SK-N-SH (cell line): ENCODE measurements at regions not wholly inside any gene's neighbourhood (a gene's known extent, or its start where the extent isn't known, plus 50 kb on each side); places are given as distances from the start of the nearest gene placed in this dataset.

Experiments used
- CTCF ChIA-PET: fragments of 300-600, 350-600 bp; formaldehyde crosslinking; extraction: SDS; loops from one replicate; lab custom pipeline; 2021; lab: Yijun Ruan, JAX
- POLR2A ChIA-PET: fragments of 350-600 bp; sonication (Branson Sonifier 250); formaldehyde crosslinking; extraction: SDS; loops from one replicate; lab custom pipeline; 2020; ENCODE audit warnings: antibody characterized with exemption, inconsistent platforms; lab: Yijun Ruan, JAX
- DNase-seq: peaks from one replicate; pipeline ENCODE4 v3.0.0; 2012
- H2AFZ ChIP-seq: fragments of 200-600 bp; sonication (generic); 2 replicates; pipeline ENCODE4 v1.8.1; 2016; ENCODE audit warnings: antibody characterized with exemption, mild to moderate bottlenecking, low read depth
- H3F3A ChIP-seq: fragments of 200-600 bp; sonication (generic); replicated peaks from 2 replicates; pipeline ENCODE3; 2016; ENCODE audit warnings: antibody characterized with exemption, mild to moderate bottlenecking; ENCODE audit not compliant: insufficient read depth
- H3K27ac ChIP-seq, 2 experiments: fragments of 200-500 bp in 1 of 2; fragments of 200-600 bp in 1 of 2; sonication (Bioruptor generic) in 1 of 2; sonication (generic), shearing (Covaris generic) in 1 of 2; 2 replicates each; pipeline versions ENCODE4 v1.5.1 to v1.6.1; 2014 to 2016; ENCODE audit warnings: low read depth in 2 of 2, inconsistent platforms in 1 of 2, low read length in 1 of 2, mild to moderate bottlenecking in 1 of 2, mixed read lengths in 1 of 2
- H3K27me3 ChIP-seq: fragments of 200-600 bp; sonication (generic), shearing (Covaris generic); 2 replicates; pipeline ENCODE4 v1.6.1; 2016; ENCODE audit warnings: mixed run types; ENCODE audit not compliant: insufficient read depth
- H3K36me3 ChIP-seq, 2 experiments: fragments of 200-500 bp in 1 of 2; fragments of 200-600 bp in 1 of 2; sonication (Bioruptor generic) in 1 of 2; sonication (generic) in 1 of 2; replicated peaks in 1 of 2; 2 replicates each; pipeline versions ENCODE3 to v1.5.1; 2014 to 2016; ENCODE audit warnings: low read length in 1 of 2, mild to moderate bottlenecking in 1 of 2; ENCODE audit not compliant: insufficient read depth in 2 of 2, control insufficient read depth in 1 of 2
- H3K4me1 ChIP-seq, 2 experiments: fragments of 200-500 bp in 1 of 2; fragments of 200-600 bp in 1 of 2; sonication (Bioruptor generic) in 1 of 2; sonication (generic), shearing (Covaris generic) in 1 of 2; 2 replicates each; pipeline versions ENCODE4 v1.5.1 to v1.6.1; 2014 to 2016; ENCODE audit warnings: low read depth in 1 of 2, low read length in 1 of 2, mixed run types in 1 of 2; ENCODE audit not compliant: insufficient read depth in 2 of 2, control insufficient read depth in 1 of 2
- H3K4me2 ChIP-seq: fragments of 200-600 bp; sonication (generic), shearing (Covaris generic); 2 replicates; pipeline ENCODE4 v1.6.1; 2017; ENCODE audit warnings: mixed run types
- H3K4me3 ChIP-seq, 2 experiments: fragments of 200-500 bp in 1 of 2; fragments of 200-600 bp in 1 of 2; sonication (Bioruptor generic) in 1 of 2; sonication (generic), shearing (Covaris generic) in 1 of 2; 2 replicates each; pipeline versions ENCODE4 v1.5.1 to v1.8.1; 2014 to 2016; ENCODE audit warnings: low read depth in 2 of 2, inconsistent platforms in 1 of 2, low read length in 1 of 2, mild to moderate bottlenecking in 1 of 2, mixed read lengths in 1 of 2, moderate library complexity in 1 of 2
- H3K79me2 ChIP-seq: fragments of 200-600 bp; sonication (generic); 2 replicates; pipeline ENCODE4 v1.8.1; 2017; ENCODE audit warnings: mild to moderate bottlenecking; ENCODE audit not compliant: insufficient read depth
- H3K9ac ChIP-seq: fragments of 200-600 bp; sonication (generic); 2 replicates; pipeline ENCODE4 v1.6.1; 2017; ENCODE audit warnings: mixed run types
- H3K9me2 ChIP-seq: fragments of 200-600 bp; sonication (generic); 2 replicates; pipeline ENCODE4 v1.6.1; 2017; ENCODE audit warnings: mixed run types
- H3K9me3 ChIP-seq: fragments of 200-600 bp; sonication (generic); 2 replicates; pipeline ENCODE4 v1.6.1; 2017; ENCODE audit warnings: mixed run types, mild to moderate bottlenecking, moderate library complexity
- H4K20me1 ChIP-seq: fragments of 200-600 bp; sonication (generic); 2 replicates; pipeline ENCODE4 v1.6.1; 2017; ENCODE audit warnings: mild to moderate bottlenecking, mixed run types; ENCODE audit not compliant: insufficient read depth
- ELF1 ChIP-seq: IDR thresholded peaks from 2 replicates; pipeline ENCODE4 v1.4.0; 2012
- EZH2phosphoT487 ChIP-seq: fragments of 200-600 bp; sonication (generic); IDR thresholded peaks from 2 replicates; pipeline ENCODE4 v1.6.1; 2017; ENCODE audit warnings: low read depth, mixed run types, mild to moderate bottlenecking, antibody characterized with exemption, moderate library complexity, borderline replicate concordance
- FOSL2 ChIP-seq: IDR thresholded peaks from 2 replicates; pipeline ENCODE4 v1.4.0; 2012; ENCODE audit warnings: low read depth, mild to moderate bottlenecking, moderate library complexity, borderline replicate concordance
- FOXJ3 ChIP-seq: sonication (generic); formaldehyde crosslinking; IDR thresholded peaks from 2 replicates; pipeline ENCODE4 v1.5.1; 2020; ENCODE audit warnings: mild to moderate bottlenecking, missing genetic modification reagents
- GABPA ChIP-seq: IDR thresholded peaks from 2 replicates; pipeline ENCODE4 v1.4.0; 2012; ENCODE audit warnings: low read depth, mild to moderate bottlenecking
- GATA2 ChIP-seq: sonication (generic); formaldehyde crosslinking; IDR thresholded peaks from 2 replicates; pipeline ENCODE4 v1.5.0; 2020; ENCODE audit warnings: mild to moderate bottlenecking, missing genetic modification reagents
- JUND ChIP-seq: IDR thresholded peaks from 2 replicates; pipeline ENCODE4 v1.4.0; 2012
- MEF2A ChIP-seq: IDR thresholded peaks from 2 replicates; pipeline ENCODE4 v1.4.0; 2012; ENCODE audit warnings: low read depth, borderline replicate concordance
- NFIC ChIP-seq: IDR thresholded peaks from 2 replicates; pipeline ENCODE4 v1.4.0; 2012; ENCODE audit warnings: borderline replicate concordance
- RFX5 ChIP-seq: IDR thresholded peaks from 2 replicates; pipeline ENCODE4 v1.6.1; 2012; ENCODE audit warnings: mild to moderate bottlenecking, improper control_type of control experiment, low read length
- RXRA ChIP-seq: IDR thresholded peaks from 2 replicates; pipeline ENCODE4 v1.4.0; 2012; ENCODE audit warnings: low read depth, mild to moderate bottlenecking, borderline replicate concordance
- SIN3A ChIP-seq: IDR thresholded peaks from 2 replicates; pipeline ENCODE4 v1.6.1; 2012; ENCODE audit warnings: low read depth, mild to moderate bottlenecking, low read length, moderate library complexity, borderline replicate concordance
- TAF1 ChIP-seq: IDR thresholded peaks from 2 replicates; pipeline ENCODE4 v1.6.1; 2012; ENCODE audit warnings: low read depth, mild to moderate bottlenecking, low read length, moderate library complexity, borderline replicate concordance
- TCF12 ChIP-seq: IDR thresholded peaks from 2 replicates; pipeline ENCODE4 v1.4.0; 2012
- TEAD4 ChIP-seq: IDR thresholded peaks from 2 replicates; pipeline ENCODE4 v1.4.0; 2012; ENCODE audit warnings: mild to moderate bottlenecking, borderline replicate concordance; ENCODE audit not compliant: insufficient read depth
- WGBS: methylation state at CpG from one replicate; pipeline ENCODE4 v1.1.6; 2017; ENCODE audit warnings: low lambda C conversion rate; 5-methylcytosine and 5-hydroxymethylcytosine counted together
- TF ChIP-seq, protein P1 (sequence below): fragments of 200-600 bp; sonication (generic); IDR thresholded peaks from 2 replicates; pipeline ENCODE4 v1.6.1; 2017; ENCODE audit warnings: antibody characterized with exemption, mild to moderate bottlenecking, moderate library complexity
- TF ChIP-seq, protein P2 (sequence below): IDR thresholded peaks from 2 replicates; pipeline ENCODE4 v1.4.0; 2012; ENCODE audit warnings: low read depth, borderline replicate concordance
- TF ChIP-seq, protein P3 (sequence below): IDR thresholded peaks from 2 replicates; pipeline ENCODE4 v1.6.1; 2012; ENCODE audit warnings: mild to moderate bottlenecking, low read depth, low read length, moderate library complexity
- TF ChIP-seq, protein P4 (sequence below): fragments of 150-350 bp; IDR thresholded peaks from 2 replicates; pipeline ENCODE4 v1.6.1; 2016; ENCODE audit warnings: mild to moderate bottlenecking, low read depth, low read length

DNA sequence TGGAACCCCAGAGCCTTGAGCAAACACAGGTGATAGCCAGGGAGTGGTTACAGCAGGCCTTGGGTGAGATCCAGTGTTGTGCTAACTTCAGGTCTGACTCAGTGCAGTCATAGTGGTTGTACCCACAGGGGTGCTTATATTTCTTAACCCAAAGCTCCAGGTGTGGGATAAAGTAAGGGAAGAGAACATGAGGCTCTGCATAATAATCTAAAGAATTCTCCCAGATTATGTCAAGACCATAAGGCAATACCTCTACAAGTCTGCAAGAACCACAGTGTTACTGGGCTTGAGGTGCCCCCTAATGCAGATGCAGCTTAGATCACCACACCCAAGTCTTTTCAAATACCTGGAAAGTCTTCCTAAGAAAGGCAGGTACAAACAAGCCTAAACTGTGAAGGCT lies 485.4 kb downstream of the RFC3 start:
- no peak overlapping the region for H2AFZ ChIP-seq
- no peak for DNase-seq
- H3K9me2 ChIP-seq = no peaks in the 10 kb centered on the region
- no peaks in the 10 kb centered on the region for H3K79me2 ChIP-seq
- no peaks in the 10 kb centered on the region for H3K9me3 ChIP-seq
- no peaks in the 10 kb centered on the region for H3K27me3 ChIP-seq
- no peaks in the 10 kb centered on the region for H3F3A ChIP-seq
- H3K27ac ChIP-seq = no peak overlapping the region
- H3K4me3 ChIP-seq = no peak overlapping the region
- no peaks in the 10 kb centered on the region for H3K4me1 ChIP-seq
- no peak overlapping the region for H3K9ac ChIP-seq
- CTCF ChIA-PET = no interaction called here
- TF ChIP-seq, protein P1, sequence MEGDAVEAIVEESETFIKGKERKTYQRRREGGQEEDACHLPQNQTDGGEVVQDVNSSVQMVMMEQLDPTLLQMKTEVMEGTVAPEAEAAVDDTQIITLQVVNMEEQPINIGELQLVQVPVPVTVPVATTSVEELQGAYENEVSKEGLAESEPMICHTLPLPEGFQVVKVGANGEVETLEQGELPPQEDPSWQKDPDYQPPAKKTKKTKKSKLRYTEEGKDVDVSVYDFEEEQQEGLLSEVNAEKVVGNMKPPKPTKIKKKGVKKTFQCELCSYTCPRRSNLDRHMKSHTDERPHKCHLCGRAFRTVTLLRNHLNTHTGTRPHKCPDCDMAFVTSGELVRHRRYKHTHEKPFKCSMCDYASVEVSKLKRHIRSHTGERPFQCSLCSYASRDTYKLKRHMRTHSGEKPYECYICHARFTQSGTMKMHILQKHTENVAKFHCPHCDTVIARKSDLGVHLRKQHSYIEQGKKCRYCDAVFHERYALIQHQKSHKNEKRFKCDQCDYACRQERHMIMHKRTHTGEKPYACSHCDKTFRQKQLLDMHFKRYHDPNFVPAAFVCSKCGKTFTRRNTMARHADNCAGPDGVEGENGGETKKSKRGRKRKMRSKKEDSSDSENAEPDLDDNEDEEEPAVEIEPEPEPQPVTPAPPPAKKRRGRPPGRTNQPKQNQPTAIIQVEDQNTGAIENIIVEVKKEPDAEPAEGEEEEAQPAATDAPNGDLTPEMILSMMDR = no peak
- no peak for TF ChIP-seq EZH2phosphoT487
- TF ChIP-seq FOSL2 = no peak
- no peak for TF ChIP-seq FOXJ3 (CRISPR knock-in tag)
- no peak for TF ChIP-seq GATA2 (CRISPR knock-in tag)
- no peaks in the 10 kb centered on the region for H4K20me1 ChIP-seq
- no peaks in the 10 kb centered on the region for H3K36me3 ChIP-seq
- H3K4me2 ChIP-seq = no peak overlapping the region
- POLR2A ChIA-PET = no interaction called here

DNA sequence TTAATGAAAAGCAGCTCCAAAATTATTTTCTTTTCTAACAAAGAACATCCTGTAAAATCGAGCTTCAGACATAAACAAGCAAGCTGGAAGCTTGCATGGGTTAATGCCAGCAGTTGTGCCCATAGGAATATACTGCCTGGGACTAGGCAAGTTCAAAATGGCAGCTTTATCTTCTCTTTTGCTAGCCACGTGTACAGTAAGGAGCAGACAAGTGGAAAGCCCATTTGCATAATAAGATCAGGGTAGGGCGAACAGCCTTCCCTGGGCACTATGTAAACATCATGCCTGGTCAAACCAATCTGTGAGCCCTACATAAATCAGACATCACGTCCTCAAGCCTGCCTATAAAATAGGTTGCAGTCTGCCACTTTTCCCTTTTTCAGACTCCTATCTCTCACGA lies 489.7 kb downstream of the RFC3 start:
- H4K20me1 ChIP-seq = no peaks in the 10 kb centered on the region
- no peak overlapping the region for H3K4me2 ChIP-seq
- no peaks in the 10 kb centered on the region for H3F3A ChIP-seq
- H3K79me2 ChIP-seq = no peaks in the 10 kb centered on the region
- no peaks in the 10 kb centered on the region for H3K9me2 ChIP-seq
- WGBS = 77% methylated on average over 5 of the region's 5 CpGs
- H3K9ac ChIP-seq = no peak overlapping the region
- ChIA-PET CTCF (interaction anchor here (1.3 kb wide), 1 partner anchor 19 kb away, joined by 3 read pairs; no protein-coding TSS in a partner anchor), POLR2A (no interaction called here)
- no peak overlapping the region for H3K27ac ChIP-seq
- TF ChIP-seq GABPA (no peak), TCF12 (no peak), RXRA (no peak), SIN3A (no peak), TAF1 (no peak), JUND (no peak), MEF2A (no peak), ELF1 (no peak), EZH2phosphoT487 (no peak), FOXJ3 (CRISPR knock-in tag) (no peak), NFIC (no peak), RFX5 (no peak), TEAD4 (no peak)
- TF ChIP-seq, protein P2, sequence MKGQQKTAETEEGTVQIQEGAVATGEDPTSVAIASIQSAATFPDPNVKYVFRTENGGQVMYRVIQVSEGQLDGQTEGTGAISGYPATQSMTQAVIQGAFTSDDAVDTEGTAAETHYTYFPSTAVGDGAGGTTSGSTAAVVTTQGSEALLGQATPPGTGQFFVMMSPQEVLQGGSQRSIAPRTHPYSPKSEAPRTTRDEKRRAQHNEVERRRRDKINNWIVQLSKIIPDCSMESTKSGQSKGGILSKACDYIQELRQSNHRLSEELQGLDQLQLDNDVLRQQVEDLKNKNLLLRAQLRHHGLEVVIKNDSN = no peak
- TF ChIP-seq, protein P3, sequence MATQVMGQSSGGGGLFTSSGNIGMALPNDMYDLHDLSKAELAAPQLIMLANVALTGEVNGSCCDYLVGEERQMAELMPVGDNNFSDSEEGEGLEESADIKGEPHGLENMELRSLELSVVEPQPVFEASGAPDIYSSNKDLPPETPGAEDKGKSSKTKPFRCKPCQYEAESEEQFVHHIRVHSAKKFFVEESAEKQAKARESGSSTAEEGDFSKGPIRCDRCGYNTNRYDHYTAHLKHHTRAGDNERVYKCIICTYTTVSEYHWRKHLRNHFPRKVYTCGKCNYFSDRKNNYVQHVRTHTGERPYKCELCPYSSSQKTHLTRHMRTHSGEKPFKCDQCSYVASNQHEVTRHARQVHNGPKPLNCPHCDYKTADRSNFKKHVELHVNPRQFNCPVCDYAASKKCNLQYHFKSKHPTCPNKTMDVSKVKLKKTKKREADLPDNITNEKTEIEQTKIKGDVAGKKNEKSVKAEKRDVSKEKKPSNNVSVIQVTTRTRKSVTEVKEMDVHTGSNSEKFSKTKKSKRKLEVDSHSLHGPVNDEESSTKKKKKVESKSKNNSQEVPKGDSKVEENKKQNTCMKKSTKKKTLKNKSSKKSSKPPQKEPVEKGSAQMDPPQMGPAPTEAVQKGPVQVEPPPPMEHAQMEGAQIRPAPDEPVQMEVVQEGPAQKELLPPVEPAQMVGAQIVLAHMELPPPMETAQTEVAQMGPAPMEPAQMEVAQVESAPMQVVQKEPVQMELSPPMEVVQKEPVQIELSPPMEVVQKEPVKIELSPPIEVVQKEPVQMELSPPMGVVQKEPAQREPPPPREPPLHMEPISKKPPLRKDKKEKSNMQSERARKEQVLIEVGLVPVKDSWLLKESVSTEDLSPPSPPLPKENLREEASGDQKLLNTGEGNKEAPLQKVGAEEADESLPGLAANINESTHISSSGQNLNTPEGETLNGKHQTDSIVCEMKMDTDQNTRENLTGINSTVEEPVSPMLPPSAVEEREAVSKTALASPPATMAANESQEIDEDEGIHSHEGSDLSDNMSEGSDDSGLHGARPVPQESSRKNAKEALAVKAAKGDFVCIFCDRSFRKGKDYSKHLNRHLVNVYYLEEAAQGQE = no peak
- TF ChIP-seq, protein P4, sequence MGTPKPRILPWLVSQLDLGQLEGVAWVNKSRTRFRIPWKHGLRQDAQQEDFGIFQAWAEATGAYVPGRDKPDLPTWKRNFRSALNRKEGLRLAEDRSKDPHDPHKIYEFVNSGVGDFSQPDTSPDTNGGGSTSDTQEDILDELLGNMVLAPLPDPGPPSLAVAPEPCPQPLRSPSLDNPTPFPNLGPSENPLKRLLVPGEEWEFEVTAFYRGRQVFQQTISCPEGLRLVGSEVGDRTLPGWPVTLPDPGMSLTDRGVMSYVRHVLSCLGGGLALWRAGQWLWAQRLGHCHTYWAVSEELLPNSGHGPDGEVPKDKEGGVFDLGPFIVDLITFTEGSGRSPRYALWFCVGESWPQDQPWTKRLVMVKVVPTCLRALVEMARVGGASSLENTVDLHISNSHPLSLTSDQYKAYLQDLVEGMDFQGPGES = no peak
- no peak for DNase-seq
- H3K27me3 ChIP-seq = no peaks in the 10 kb centered on the region
- no peaks in the 10 kb centered on the region for H3K9me3 ChIP-seq
- no peaks in the 10 kb centered on the region for H3K36me3 ChIP-seq
- no peak overlapping the region for H3K4me3 ChIP-seq
- H3K4me1 ChIP-seq = peaks cover 0 to 5% of the 10 kb centered on the region in 2 experiments; a peak in 2 of 4 replicates
- H2AFZ ChIP-seq = no peak overlapping the region
